Thoracic aorta (tissue), 2 donors: ENCODE measurements at regions not wholly inside any gene's neighbourhood (a gene's known extent, or its start where the extent isn't known, plus 50 kb on each side); places are given as distances from the start of the nearest gene placed in this dataset.

Source experiments
- ATAC-seq: fragments of 150-250 bp; one replicate; pipeline ENCODE4 v1.8.0; 2017; ENCODE audit warnings: low read depth; ENCODE audit not compliant: insufficient number of reproducible peaks, low FRiP score
- DNase-seq: peaks from one replicate; pipeline ENCODE4 v3.0.0-alpha.2; 2020; ENCODE audit warnings: low spot score
- H3K27ac ChIP-seq, 2 donors: fragments of 200-600 bp; sonication (generic); 1 replicate in 1 of 2; 2 replicates in 1 of 2; pipeline ENCODE4 v1.5.1; 2016; ENCODE audit warnings: mild to moderate bottlenecking in 2 of 2, moderate library complexity in 2 of 2
- H3K27me3 ChIP-seq: fragments of 200-600 bp; sonication (generic); replicated peaks from 2 replicates; pipeline ENCODE4 v1.6.0; 2016; ENCODE audit warnings: mild to moderate bottlenecking; ENCODE audit not compliant: insufficient read depth
- H3K36me3 ChIP-seq: fragments of 200-600 bp; sonication (generic); one replicate; pipeline ENCODE4 v1.5.1; 2016
- H3K4me1 ChIP-seq, 2 donors: fragments of 200-600 bp; sonication (generic); 1 replicate in 1 of 2; 2 replicates in 1 of 2; pipeline versions ENCODE4 v1.5.1 to v1.6.0; 2016; ENCODE audit warnings: low read depth in 2 of 2, mild to moderate bottlenecking in 1 of 2; ENCODE audit not compliant: control insufficient read depth in 1 of 2
- H3K4me3 ChIP-seq: fragments of 200-600 bp; sonication (generic); 2 replicates; pipeline ENCODE4 v1.5.1; 2016; ENCODE audit warnings: mild to moderate bottlenecking
- H3K9me3 ChIP-seq: fragments of 200-600 bp; sonication (generic); 2 replicates; pipeline ENCODE4 v1.5.1; 2016
- CTCF ChIP-seq: fragments of 200-600 bp; sonication (generic); IDR thresholded peaks from one replicate; pipeline ENCODE4 v1.5.1; 2019; ENCODE audit warnings: antibody characterized with exemption

- no peaks in the 10 kb centered on the region for H3K9me3 ChIP-seq
- H3K4me3 ChIP-seq = no peak overlapping the region
- no peaks in the 10 kb centered on the region for H3K36me3 ChIP-seq
- peaks cover 0 to 4% of the 10 kb centered on the region in 2 donors for H3K4me1 ChIP-seq
- TF ChIP-seq CTCF = no peak
- no peak for ATAC-seq
- H3K27me3 ChIP-seq = no peaks in the 10 kb centered on the region
- no peak overlapping the region for H3K27ac ChIP-seq
- no peak for DNase-seq
Measured at GRCh38 chr2:187124529-187124928, 275.6 kb upstream of the ZSWIM2 start.

- Histone ChIP-seq H3K27ac (no peak overlapping the region), H3K9me3 (no peaks in the 10 kb centered on the region), H3K36me3 (no peaks in the 10 kb centered on the region), H3K4me3 (no peak overlapping the region), H3K4me1 (no peaks in the 10 kb centered on the region), H3K27me3 (no peaks in the 10 kb centered on the region)
- DNase-seq (no peak), ATAC-seq (no peak)
- no peak for TF ChIP-seq CTCF
Measured at GRCh38 chr2:187118331-187119099, 269.5 kb upstream of the ZSWIM2 start.

- no peaks in the 10 kb centered on the region for H3K4me1 ChIP-seq
- H3K27me3 ChIP-seq = no peaks in the 10 kb centered on the region
- ATAC-seq = no peak
- H3K4me3 ChIP-seq = no peak overlapping the region
- no peaks in the 10 kb centered on the region for H3K36me3 ChIP-seq
- no peak for DNase-seq
- no peak for TF ChIP-seq CTCF
- no peak overlapping the region for H3K27ac ChIP-seq
- no peaks in the 10 kb centered on the region for H3K9me3 ChIP-seq
Measured at GRCh38 chr2:187117483-187117882, 268.5 kb upstream of the ZSWIM2 start.

- DNase-seq = no peak
- Histone ChIP-seq H3K4me1 (no peaks in the 10 kb centered on the region), H3K27ac (no peak overlapping the region), H3K4me3 (no peak overlapping the region), H3K9me3 (no peaks in the 10 kb centered on the region), H3K36me3 (no peaks in the 10 kb centered on the region), H3K27me3 (no peaks in the 10 kb centered on the region)
- no peak for ATAC-seq
- no peak for TF ChIP-seq CTCF
Measured at GRCh38 chr2:187115627-187116026, 266.7 kb upstream of the ZSWIM2 start.

GRCh38 chr2:187107001-187107400 lies 258.0 kb upstream of the ZSWIM2 start:
- TF ChIP-seq CTCF = no peak
- ATAC-seq = no peak
- no peak for DNase-seq

More at GRCh38 chr2:187107001-187107400, 258.0 kb upstream of the ZSWIM2 start:
- H3K27ac ChIP-seq = no peak overlapping the region
- no peaks in the 10 kb centered on the region for H3K27me3 ChIP-seq
- H3K4me3 ChIP-seq = no peak overlapping the region
- H3K4me1 ChIP-seq = no peaks in the 10 kb centered on the region
- H3K36me3 ChIP-seq = no peaks in the 10 kb centered on the region
- no peaks in the 10 kb centered on the region for H3K9me3 ChIP-seq
